HG02938 (cell line): ENCODE measurements at regions not wholly inside any gene's neighbourhood (a gene's known extent, or its start where the extent isn't known, plus 50 kb on each side); places are given as distances from the start of the nearest gene placed in this dataset.

ENCODE experiments used
- ATAC-seq: cut with Tn5 transposase; IDR thresholded peaks from one replicate; pipeline ENCODE4 v1.9.1; 2021; ENCODE audit warnings: mild to moderate bottlenecking, moderate library complexity; ENCODE audit not compliant: unreplicated experiment

- no peak for ATAC-seq
Measured at GRCh38 chr7:69451715-69452114, 146.6 kb upstream of the AUTS2 start.

- ATAC-seq = no peak
Measured at GRCh38 chr7:69452797-69453196, 145.5 kb upstream of the AUTS2 start.

GRCh38 chr7:69457595-69458504 lies 140.4 kb upstream of the AUTS2 start:
- no peak for ATAC-seq

GRCh38 chr7:69464035-69464434 lies 134.2 kb upstream of the AUTS2 start:
- ATAC-seq = no peak

GRCh38 chr7:69465262-69465661 lies 133.0 kb upstream of the AUTS2 start:
- no peak for ATAC-seq

- no peak for ATAC-seq
Measured at GRCh38 chr7:69467826-69468225, 130.4 kb upstream of the AUTS2 start.

- no peak for ATAC-seq
Measured at GRCh38 chr7:69476416-69476815, 121.9 kb upstream of the AUTS2 start.

GRCh38 chr7:69482676-69483075 lies 115.6 kb upstream of the AUTS2 start:
- ATAC-seq = no peak

GRCh38 chr7:69489533-69489932 lies 108.7 kb upstream of the AUTS2 start:
- no peak for ATAC-seq

- no peak for ATAC-seq
Measured at GRCh38 chr7:69498671-69499070, 99.6 kb upstream of the AUTS2 start.

- no peak for ATAC-seq
Measured at GRCh38 chr7:69502358-69502757, 95.9 kb upstream of the AUTS2 start.

GRCh38 chr7:69504733-69505420 lies 93.4 kb upstream of the AUTS2 start:
- no peak for ATAC-seq

- no peak for ATAC-seq
Measured at GRCh38 chr7:69508736-69509135, 89.5 kb upstream of the AUTS2 start.

- no peak for ATAC-seq
Measured at GRCh38 chr7:69510114-69510513, 88.2 kb upstream of the AUTS2 start.

- no peak for ATAC-seq
Measured at GRCh38 chr7:69515495-69516212, 82.6 kb upstream of the AUTS2 start.

- ATAC-seq = no peak
Measured at GRCh38 chr7:69516238-69516820, 81.9 kb upstream of the AUTS2 start.

GRCh38 chr7:69517985-69518704 lies 80.1 kb upstream of the AUTS2 start:
- ATAC-seq = no peak

GRCh38 chr7:69518705-69519077 lies 79.6 kb upstream of the AUTS2 start:
- ATAC-seq = no peak

GRCh38 chr7:69526570-69526969 lies 71.7 kb upstream of the AUTS2 start:
- ATAC-seq = no peak

GRCh38 chr7:69527706-69528105 lies 70.6 kb upstream of the AUTS2 start:
- no peak for ATAC-seq

GRCh38 chr7:69531050-69531449 lies 67.2 kb upstream of the AUTS2 start:
- ATAC-seq = no peak
